H1 (cell line): ENCODE measurements at regions not wholly inside any gene's neighbourhood (a gene's known extent, or its start where the extent isn't known, plus 50 kb on each side); places are given as distances from the start of the nearest gene placed in this dataset.

ENCODE experiments used
- CTCF ChIA-PET: fragments of 300-600 bp; sonication (Branson Sonifier 250); formaldehyde crosslinking; loops from one replicate; lab custom pipeline; 2021; ENCODE audit not compliant: partially characterized antibody; lab: Charles Lee
- POLR2A ChIA-PET: fragments of 300-600 bp; sonication (Branson Sonifier 250); formaldehyde crosslinking; loops from one replicate; lab custom pipeline; 2021; ENCODE audit warnings: inconsistent platforms; ENCODE audit not compliant: partially characterized antibody; lab: Charles Lee
- DNase-seq, 2 experiments: peaks; one replicate each; pipeline versions ENCODE4 v3.0.0 to v3.0.0-alpha.2; 2010 to 2022; ENCODE audit warnings: low spot score in 2 of 2, low read depth in 1 of 2, mixed read lengths in 1 of 2
- FAIRE-seq: peaks from 2 replicates; lab custom pipeline; 2011; peaks lifted over from hg19 to GRCh38; lab: Jason Lieb, UNC
- H2AFZ ChIP-seq: 2 replicates; pipeline ENCODE4 v1.8.1; 2012; ENCODE audit warnings: low read length, inconsistent platforms
- H2AK5ac ChIP-seq: 2 replicates; pipeline ENCODE4 v1.6.1; 2013; ENCODE audit warnings: low read depth, low read length
- H2BK120ac ChIP-seq: replicated peaks from 2 replicates; pipeline ENCODE3; 2013; ENCODE audit warnings: low read depth, low read length, inconsistent platforms
- H2BK12ac ChIP-seq: 2 replicates; pipeline ENCODE4 v1.6.1; 2013; ENCODE audit warnings: low read depth, low read length
- H2BK15ac ChIP-seq: 2 replicates; pipeline ENCODE4 v1.6.1; 2013; ENCODE audit warnings: low read length
- H2BK20ac ChIP-seq: 2 replicates; pipeline ENCODE4 v1.6.1; 2013; ENCODE audit warnings: low read length
- H2BK5ac ChIP-seq: 2 replicates; pipeline ENCODE4 v1.6.1; 2013; ENCODE audit warnings: low read depth, low read length
- H3K14ac ChIP-seq: 2 replicates; pipeline ENCODE4 v1.6.1; 2013; ENCODE audit warnings: inconsistent platforms; ENCODE audit not compliant: insufficient read length
- H3K18ac ChIP-seq: 2 replicates; pipeline ENCODE4 v1.6.1; 2013; ENCODE audit warnings: low read length; ENCODE audit errors: extremely low read depth
- H3K23ac ChIP-seq: 2 replicates; pipeline ENCODE4 v1.6.1; 2013; ENCODE audit warnings: inconsistent platforms; ENCODE audit not compliant: insufficient read length
- H3K23me2 ChIP-seq: 2 replicates; pipeline ENCODE4 v1.6.1; 2013; ENCODE audit warnings: low read depth, low read length
- H3K27ac ChIP-seq: 2 replicates; pipeline ENCODE4 v1.6.1; 2011; ENCODE audit warnings: low read depth, low read length, inconsistent platforms
- H3K27me3 ChIP-seq, 4 experiments: replicated peaks in 1 of 4; 1 replicate in 1 of 4; 2 replicates in 3 of 4; pipeline versions ENCODE4 v1.6.1 to v1.8.1; 2011 to 2013; ENCODE audit warnings: low read length in 3 of 4, mild to moderate bottlenecking in 3 of 4, inconsistent platforms in 2 of 4, mixed read lengths in 2 of 4, moderate library complexity in 1 of 4; ENCODE audit not compliant: control insufficient read depth in 3 of 4, insufficient read depth in 3 of 4; ENCODE audit errors: extremely low read depth in 1 of 4
- H3K36me3 ChIP-seq, 4 experiments: 2 replicates each; pipeline versions ENCODE4 v1.6.1 to v1.8.1; 2011 to 2013; ENCODE audit warnings: mild to moderate bottlenecking in 4 of 4, low read length in 3 of 4, moderate library complexity in 2 of 4, control low read depth in 1 of 4, inconsistent platforms in 1 of 4; ENCODE audit not compliant: insufficient read depth in 4 of 4, control insufficient read depth in 2 of 4
- H3K4ac ChIP-seq: replicated peaks from 2 replicates; pipeline ENCODE3; 2013; ENCODE audit warnings: low read length, low read depth, mixed read lengths, inconsistent platforms; ENCODE audit not compliant: insufficient read length
- H3K4me1 ChIP-seq, 4 experiments: replicated peaks in 1 of 4; 1 replicate in 1 of 4; 2 replicates in 3 of 4; pipeline versions ENCODE4 v1.6.1 to v1.8.1; 2011 to 2013; ENCODE audit warnings: low read length in 3 of 4, inconsistent platforms in 2 of 4, mixed read lengths in 1 of 4; ENCODE audit not compliant: insufficient read depth in 4 of 4, control insufficient read depth in 3 of 4
- H3K4me2 ChIP-seq, 2 experiments: 2 replicates each; pipeline versions ENCODE4 v1.6.1 to v1.8.1; 2011 to 2013; ENCODE audit warnings: low read depth in 2 of 2, low read length in 2 of 2, control low read depth in 1 of 2, inconsistent platforms in 1 of 2, mild to moderate bottlenecking in 1 of 2; ENCODE audit not compliant: insufficient read depth in 1 of 2
- H3K4me3 ChIP-seq, 4 experiments: fragments of 200-600, 300-600 bp in 1 of 4; sonication (generic), shearing (Covaris generic), sonication (Bioruptor Twin) in 1 of 4; 2 replicates each; pipeline versions ENCODE4 v1.5.1 to v1.8.1; 2011 to 2016; ENCODE audit warnings: low read length in 4 of 4, low read depth in 3 of 4, control low read depth in 2 of 4, inconsistent platforms in 2 of 4, mild to moderate bottlenecking in 2 of 4, mixed read lengths in 1 of 4, moderate library complexity in 1 of 4; ENCODE audit not compliant: insufficient read depth in 2 of 4; ENCODE audit errors: extremely low read depth in 1 of 4
- H3K56ac ChIP-seq: replicated peaks from 2 replicates; pipeline ENCODE3; 2013; ENCODE audit warnings: low read depth, mild to moderate bottlenecking, mixed read lengths, low read length, inconsistent platforms; ENCODE audit not compliant: insufficient read length
- H3K79me1 ChIP-seq: 2 replicates; pipeline ENCODE4 v1.6.1; 2013; ENCODE audit warnings: low read depth, low read length, control low read depth
- H3K79me2 ChIP-seq, 2 experiments: 2 replicates each; pipeline versions ENCODE4 v1.6.1 to v1.8.1; 2012 to 2013; ENCODE audit warnings: low read length in 2 of 2, mild to moderate bottlenecking in 2 of 2, inconsistent platforms in 1 of 2; ENCODE audit not compliant: insufficient read depth in 2 of 2, control insufficient read depth in 1 of 2
- H3K9ac ChIP-seq, 4 experiments: replicated peaks in 1 of 4; 1 replicate in 1 of 4; 2 replicates in 3 of 4; pipeline versions ENCODE4 v1.6.1 to v1.8.1; 2011 to 2013; ENCODE audit warnings: low read depth in 3 of 4, low read length in 3 of 4, control low read depth in 2 of 4, mild to moderate bottlenecking in 2 of 4, moderate library complexity in 2 of 4, inconsistent platforms in 1 of 4; ENCODE audit errors: extremely low read depth in 1 of 4
- H3K9me3 ChIP-seq, 2 experiments: 2 replicates each; pipeline versions ENCODE4 v1.6.1 to v1.8.1; 2012 to 2013; ENCODE audit warnings: mild to moderate bottlenecking in 2 of 2, moderate library complexity in 2 of 2, control low read depth in 1 of 2, inconsistent platforms in 1 of 2, low read depth in 1 of 2, low read length in 1 of 2, mixed read lengths in 1 of 2; ENCODE audit not compliant: insufficient read depth in 2 of 2
- H4K20me1 ChIP-seq, 2 experiments: replicated peaks in 1 of 2; 2 replicates each; pipeline versions ENCODE3 to v1.8.1; 2011 to 2013; ENCODE audit warnings: inconsistent platforms in 2 of 2, low read length in 2 of 2, mild to moderate bottlenecking in 1 of 2; ENCODE audit not compliant: insufficient read depth in 2 of 2, control insufficient read depth in 1 of 2
- H4K5ac ChIP-seq: 2 replicates; pipeline ENCODE4 v1.6.1; 2013; ENCODE audit warnings: low read length, low read depth, mixed read lengths, inconsistent platforms; ENCODE audit not compliant: insufficient read length
- H4K8ac ChIP-seq: 2 replicates; pipeline ENCODE4 v1.8.0; 2013; ENCODE audit warnings: mild to moderate bottlenecking, moderate library complexity, low read length, inconsistent platforms; ENCODE audit not compliant: insufficient read depth; ENCODE audit errors: extremely low read depth
- H4K91ac ChIP-seq: replicated peaks from 2 replicates; pipeline ENCODE3; 2013; ENCODE audit warnings: low read length, mixed read lengths, inconsistent platforms; ENCODE audit not compliant: insufficient read length
- ATF3 ChIP-seq: IDR thresholded peaks from 2 replicates; pipeline ENCODE4 v1.6.1; 2011; ENCODE audit warnings: low read depth, mild to moderate bottlenecking, low read length; ENCODE audit not compliant: insufficient read depth
- BACH1 ChIP-seq: IDR thresholded peaks from 2 replicates; pipeline ENCODE4 v1.6.1; 2012; ENCODE audit warnings: low read length, improper control_type of control experiment
- BRCA1 ChIP-seq: IDR thresholded peaks from 2 replicates; pipeline ENCODE4 v1.6.1; 2012; ENCODE audit warnings: low read depth, low read length, improper control_type of control experiment
- CBX8 ChIP-seq: fragments of 300-800, 300-1000 bp; sonication (generic); IDR thresholded peaks from 2 replicates; pipeline ENCODE4 v1.7.1; 2016; ENCODE audit warnings: low read depth, low read length, borderline replicate concordance
- E2F6 ChIP-seq: IDR thresholded peaks from 2 replicates; pipeline ENCODE4 v1.6.1; 2012; ENCODE audit warnings: inconsistent platforms
- EGR1 ChIP-seq: IDR thresholded peaks from 2 replicates; pipeline ENCODE4 v1.6.1; 2011; ENCODE audit warnings: low read depth, low read length, borderline replicate concordance
- FOSL1 ChIP-seq: IDR thresholded peaks from 2 replicates; pipeline ENCODE4 v1.6.1; 2011; ENCODE audit warnings: mild to moderate bottlenecking, low read depth, low read length, moderate library complexity; ENCODE audit not compliant: insufficient read depth
- KDM5A ChIP-seq: fragments of 200-600 bp; IDR thresholded peaks from 2 replicates; pipeline ENCODE4 v1.7.1; 2012; ENCODE audit warnings: mild to moderate bottlenecking, low read length, inconsistent platforms, mixed read lengths
- MAX ChIP-seq: IDR thresholded peaks from 2 replicates; pipeline ENCODE4 v1.6.1; 2012; ENCODE audit warnings: inconsistent platforms
- PHF8 ChIP-seq: fragments of 200-600 bp; sonication (generic); conservative IDR thresholded peaks from 2 replicates; pipeline ENCODE4 v1.7.1; 2012; ENCODE audit warnings: low read depth, mild to moderate bottlenecking, inconsistent platforms, low read length, moderate library complexity
- RBBP5 ChIP-seq: IDR thresholded peaks from 2 replicates; pipeline ENCODE4 v1.7.1; 2012; ENCODE audit warnings: low read depth, mild to moderate bottlenecking, inconsistent platforms, low read length, moderate library complexity, borderline replicate concordance
- SIRT6 ChIP-seq: IDR thresholded peaks from one replicate; pipeline ENCODE4 v1.7.1; 2012; ENCODE audit warnings: low read length, inconsistent platforms
- SIX5 ChIP-seq: IDR thresholded peaks from 2 replicates; pipeline ENCODE4 v1.6.1; 2011; ENCODE audit warnings: mild to moderate bottlenecking, low read depth, low read length
- SP4 ChIP-seq: IDR thresholded peaks from 2 replicates; pipeline ENCODE4 v1.6.1; 2012; ENCODE audit warnings: low read length, inconsistent platforms
- SRF ChIP-seq: IDR thresholded peaks from 2 replicates; pipeline ENCODE4 v1.6.1; 2011; ENCODE audit warnings: mild to moderate bottlenecking, low read depth, low read length, moderate library complexity
- WGBS, 2 experiments: shearing (Covaris generic) in 1 of 2; methylation state at CpG; one replicate each; pipeline versions ENCODE4 v1.1.6 to v1.1.7; 2013 to 2015; ENCODE audit warnings: low lambda C conversion rate in 2 of 2, mixed read lengths in 2 of 2, inconsistent platforms in 1 of 2, low coverage in 1 of 2, missing lambda C conversion rate in 1 of 2; ENCODE audit not compliant: insufficient replicate concordance in 2 of 2, insufficient coverage in 1 of 2, insufficient read length in 1 of 2; ENCODE audit errors: extremely low coverage in 1 of 2, missing lambda C conversion rate in 1 of 2; 5-methylcytosine and 5-hydroxymethylcytosine counted together

GRCh38 chr10:2906974-2907373 is 160.4 kb upstream of the PFKP start:
- DNase-seq: no peak
- H3K36me3 ChIP-seq: no peaks in the 10 kb centered on the region
- H2BK15ac ChIP-seq: no peak overlapping the region
- H3K79me2 ChIP-seq: no peaks in the 10 kb centered on the region
- no peak for TF ChIP-seq KDM5A
- TF ChIP-seq SP4: no peak
- no peak for TF ChIP-seq RBBP5
- no peak for TF ChIP-seq BRCA1
- no peak for TF ChIP-seq SRF
- TF ChIP-seq SIX5: no peak
- no peak for TF ChIP-seq PHF8
- no peak for TF ChIP-seq MAX
- TF ChIP-seq E2F6: no peak
- no peak for TF ChIP-seq FOSL1
- no peak for TF ChIP-seq SIRT6
- TF ChIP-seq CBX8: no peak
- no peak for TF ChIP-seq BACH1
- TF ChIP-seq EGR1: no peak
- no peak for TF ChIP-seq ATF3
- no peak overlapping the region for H3K9ac ChIP-seq
- 0 out of 2 replicates have a peak overlapping the region, but pooled peaks have one; percentile 9 for H2BK12ac ChIP-seq
- no peak overlapping the region for H2BK20ac ChIP-seq
- FAIRE-seq: peak; percentile 97
- CTCF ChIA-PET: no interaction called here
- H4K8ac ChIP-seq: no peak overlapping the region
- H2BK120ac ChIP-seq: no peak overlapping the region
- H3K79me1 ChIP-seq: no peaks in the 10 kb centered on the region
- no peak overlapping the region for H4K91ac ChIP-seq
- no peaks in the 10 kb centered on the region for H3K27me3 ChIP-seq
- H4K20me1 ChIP-seq: peaks cover 0 to 2% of the 10 kb centered on the region in 2 experiments
- H3K18ac ChIP-seq: peak overlapping the region; percentile 13; the same call in 1 of the 2 replicates
- no peak overlapping the region for H3K14ac ChIP-seq
- H3K4me1 ChIP-seq: no peaks in the 10 kb centered on the region
- H3K23ac ChIP-seq: no peak overlapping the region
- POLR2A ChIA-PET: no interaction called here
- H4K5ac ChIP-seq: no peak overlapping the region
- no peak overlapping the region for H2AFZ ChIP-seq
- no peak overlapping the region for H3K4me3 ChIP-seq
- WGBS, 2 experiments: 87 to 100% methylated on average over 1 to 2 of the region's 2 CpGs
- H3K23me2 ChIP-seq: peaks cover 8% of the 10 kb centered on the region
- no peak overlapping the region for H3K27ac ChIP-seq
- peak overlapping the region; percentile 93 for H3K56ac ChIP-seq
- H3K4ac ChIP-seq: no peak overlapping the region
- no peak overlapping the region; the same call in 1 of the 2 replicates for H2BK5ac ChIP-seq
- peak overlapping the region; percentile 96 for H2AK5ac ChIP-seq
- no peak overlapping the region for H3K4me2 ChIP-seq
- H3K9me3 ChIP-seq: no peaks in the 10 kb centered on the region
